KG1 (cell line): ENCODE measurements at regions not wholly inside any gene's neighbourhood (a gene's known extent, or its start where the extent isn't known, plus 50 kb on each side); places are given as distances from the start of the nearest gene placed in this dataset.

Source experiments
- DNase-seq: peaks from one replicate; lab custom pipeline; 2025; lab: John Stamatoyannopoulos, UW

DNA sequence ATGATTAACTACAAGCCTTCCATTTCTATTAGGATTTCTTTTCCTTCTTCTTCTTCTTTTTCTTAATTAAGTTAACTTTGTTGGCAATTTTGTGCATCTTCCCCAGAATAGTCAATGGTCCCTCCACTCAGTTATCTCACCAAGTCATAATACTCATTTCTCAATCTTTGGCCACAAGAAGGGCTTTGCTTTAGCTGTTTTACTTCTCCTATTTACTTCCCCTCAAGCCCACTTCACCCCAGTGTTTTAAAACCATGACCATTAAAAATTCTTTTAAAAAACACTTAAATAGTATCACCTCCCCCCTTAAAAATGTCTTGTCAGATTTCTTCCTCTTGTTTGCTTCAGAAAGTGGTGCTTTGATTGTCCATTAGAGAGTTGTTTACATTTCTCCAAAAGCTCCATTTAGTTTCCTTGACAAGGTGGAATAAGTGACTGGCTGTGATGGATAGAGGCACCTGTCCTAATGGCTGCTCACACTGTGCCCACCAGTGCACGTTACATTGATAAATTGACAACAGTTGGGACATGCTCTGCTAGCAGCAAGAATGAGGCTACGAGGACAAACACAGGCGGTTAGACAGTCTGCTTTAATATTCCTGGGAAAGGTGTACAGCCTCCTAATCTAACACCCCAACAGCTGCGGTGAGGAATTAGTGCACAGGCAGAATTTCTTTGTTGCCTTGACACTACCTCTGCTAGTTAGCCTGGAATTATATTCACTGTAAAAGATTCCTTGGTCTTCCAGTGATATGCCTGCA, 354.7 kb downstream of the LMO4 start:
- DNase-seq: no peak

DNA sequence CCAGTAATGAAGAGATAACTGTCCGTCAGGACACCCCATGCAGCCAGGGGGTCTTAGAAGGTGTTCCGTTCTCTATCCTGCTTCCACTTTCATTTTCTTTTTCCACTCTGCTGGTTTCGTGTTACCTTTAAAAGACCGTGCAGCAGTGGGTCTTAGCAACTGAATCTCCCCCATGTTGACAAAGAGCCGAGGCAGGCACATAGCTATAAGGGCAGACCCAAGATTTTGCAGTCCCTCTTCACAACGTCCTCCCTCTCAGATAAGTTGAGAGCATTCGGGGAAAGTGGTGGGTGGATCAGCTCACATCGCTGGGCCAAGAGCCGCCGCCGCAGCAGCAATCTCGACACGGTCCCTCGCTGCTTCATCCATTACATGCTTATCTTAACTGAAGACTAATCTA, 355.5 kb downstream of the LMO4 start:
- no peak for DNase-seq

DNA sequence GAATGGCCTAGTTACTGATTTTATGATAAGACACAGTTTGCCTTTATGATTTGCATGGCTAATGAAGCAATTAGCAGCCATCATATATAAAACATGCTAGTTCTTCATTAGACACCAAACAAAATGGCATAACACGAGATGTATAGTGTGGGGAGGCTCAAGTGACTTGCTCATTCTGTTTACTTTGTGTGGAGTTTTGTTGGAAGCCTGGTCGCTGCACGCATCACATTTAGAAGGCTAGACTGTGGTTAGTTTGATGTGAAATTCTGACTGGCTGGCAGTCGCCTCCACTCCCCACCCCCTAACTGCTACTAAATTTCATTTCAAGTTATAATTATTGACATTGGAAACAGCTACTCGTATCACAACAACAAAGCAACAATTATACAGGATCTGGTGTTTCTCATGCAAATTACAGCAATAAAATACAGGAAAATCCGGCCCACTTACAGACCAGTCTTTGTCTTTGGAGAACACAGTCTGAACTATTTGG, 356.1 kb downstream of the LMO4 start:
- no peak for DNase-seq

DNA sequence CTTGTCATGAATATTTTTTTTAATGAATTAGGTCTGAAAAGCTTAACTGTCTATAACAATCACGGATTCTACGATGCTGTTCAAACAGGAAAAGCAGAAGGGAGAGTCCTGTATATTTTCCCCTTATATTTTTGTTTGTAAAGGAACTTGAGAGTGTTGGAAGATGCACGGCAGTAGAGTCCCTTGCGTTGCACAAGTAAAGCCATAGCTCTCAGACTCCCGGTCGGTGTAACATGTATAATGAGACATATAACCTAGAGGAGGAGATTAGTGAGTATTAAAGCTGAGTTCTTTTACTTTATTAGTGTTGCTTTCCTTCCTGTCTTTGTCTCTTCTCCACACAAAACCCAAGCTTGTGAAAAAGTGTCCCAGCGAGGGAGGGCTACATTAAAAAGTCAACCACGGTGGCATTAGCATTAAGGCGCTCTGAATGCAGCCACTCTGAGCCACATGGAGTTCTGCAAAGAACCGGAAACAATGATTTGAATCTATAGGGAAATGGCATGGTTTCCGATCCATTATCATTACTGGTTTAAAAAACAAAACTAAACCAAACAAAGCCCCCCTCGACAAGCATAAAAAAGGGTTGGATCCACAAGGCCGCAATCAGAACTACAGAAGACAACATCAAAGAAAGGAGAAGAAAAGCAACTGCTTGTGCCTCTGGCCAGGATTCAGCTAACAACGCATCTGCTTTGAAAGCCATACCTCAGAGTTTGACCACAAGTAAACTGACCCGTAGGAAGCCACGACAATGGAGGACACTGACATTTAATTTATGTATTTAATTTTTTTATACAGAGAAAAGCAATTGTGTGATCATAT, 356.8 kb downstream of the LMO4 start:
- no peak for DNase-seq

DNA sequence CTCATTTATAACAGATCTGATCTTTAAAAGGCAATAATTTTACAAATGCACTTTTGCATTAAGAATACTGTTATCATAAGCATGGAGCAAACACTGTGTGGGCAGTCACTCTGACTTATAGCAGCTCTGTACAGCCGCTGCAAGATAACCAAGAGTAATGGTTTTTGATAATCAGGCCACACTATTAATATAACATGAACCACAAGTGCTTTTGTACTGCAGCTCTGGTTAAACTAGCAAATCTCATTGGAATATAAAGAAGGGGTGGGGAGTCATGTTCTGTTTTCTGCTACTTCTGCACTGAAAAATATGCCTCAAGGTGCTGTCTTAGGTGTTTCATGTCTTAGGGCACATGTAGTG, 357.4 kb downstream of the LMO4 start:
- no peak for DNase-seq

DNA sequence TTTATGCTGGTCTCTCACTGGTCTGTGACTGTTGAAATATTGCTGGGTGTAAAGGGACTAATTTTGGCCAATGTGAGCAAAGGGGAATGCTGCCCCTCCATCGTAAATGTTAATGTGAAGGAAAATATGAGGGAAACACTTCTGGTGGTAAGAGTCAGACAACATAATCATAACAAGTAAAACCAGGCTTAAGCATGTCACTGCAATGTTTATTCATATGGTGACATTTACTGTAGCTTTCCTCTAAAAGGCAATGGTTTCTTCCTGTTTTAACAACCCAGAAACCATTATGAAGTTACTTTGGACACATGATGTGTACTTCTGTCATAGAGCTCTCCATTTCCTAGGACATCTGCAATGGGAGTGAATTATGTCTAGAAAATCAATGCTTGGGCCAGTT, 358.0 kb downstream of the LMO4 start:
- DNase-seq: no peak

DNA sequence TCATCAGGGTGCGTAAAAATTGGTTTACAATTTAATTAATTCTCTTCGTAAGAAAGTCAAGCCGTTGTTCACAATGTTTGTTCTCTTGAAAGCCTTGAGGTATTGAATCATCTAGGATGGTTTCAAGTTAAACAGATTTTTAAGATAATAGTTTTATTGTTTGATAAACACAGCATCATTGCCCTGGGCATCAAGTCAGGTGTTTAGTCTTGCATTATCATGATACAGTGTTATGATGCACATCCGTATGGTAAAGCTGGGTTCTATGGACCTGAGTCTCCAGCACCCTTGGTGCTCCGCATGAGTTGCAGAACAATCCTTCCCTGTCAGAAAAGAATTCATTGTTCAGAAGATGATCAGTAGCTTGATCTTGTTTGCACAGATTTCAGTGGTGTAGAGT, 359.5 kb downstream of the LMO4 start:
- DNase-seq: no peak

DNA sequence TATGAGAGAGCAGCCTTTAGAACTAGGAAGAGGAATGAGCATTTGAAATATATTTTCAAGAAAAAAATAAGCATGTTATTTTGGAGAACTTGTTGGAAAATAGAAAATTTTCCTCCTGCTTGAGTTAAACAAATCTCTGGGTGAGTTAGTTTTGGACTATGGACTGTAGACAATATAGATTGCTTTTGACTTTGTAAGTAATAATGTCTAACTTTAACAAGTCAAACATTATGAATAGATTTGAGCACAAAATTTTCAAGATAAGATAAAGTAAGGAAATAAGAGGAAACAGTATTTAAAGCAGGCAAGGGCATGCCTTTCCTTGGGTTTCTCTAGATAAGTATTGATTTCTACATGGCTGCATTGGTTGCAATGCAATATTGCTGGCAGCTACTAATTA, 360.8 kb downstream of the LMO4 start:
- DNase-seq: no peak

DNA sequence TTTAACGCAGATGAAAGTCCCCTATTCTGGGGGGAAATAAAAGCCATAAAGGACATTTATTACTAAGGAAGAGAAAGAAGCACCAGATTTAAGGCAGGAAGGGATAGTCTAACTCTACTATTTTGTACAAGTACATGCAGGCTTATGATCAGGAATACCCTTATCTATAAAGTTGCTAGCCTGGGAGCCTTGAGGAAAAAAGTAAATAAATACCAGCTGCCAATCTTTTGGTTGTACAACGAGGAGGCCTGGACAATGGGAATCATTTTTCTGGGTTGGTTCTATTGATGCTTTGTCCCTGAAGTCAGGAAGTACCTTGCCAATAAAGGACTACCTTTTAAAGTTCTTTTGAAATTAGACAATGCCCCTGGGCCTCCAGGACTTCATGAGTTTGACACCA, 367.8 kb downstream of the LMO4 start:
- DNase-seq: no peak

DNA sequence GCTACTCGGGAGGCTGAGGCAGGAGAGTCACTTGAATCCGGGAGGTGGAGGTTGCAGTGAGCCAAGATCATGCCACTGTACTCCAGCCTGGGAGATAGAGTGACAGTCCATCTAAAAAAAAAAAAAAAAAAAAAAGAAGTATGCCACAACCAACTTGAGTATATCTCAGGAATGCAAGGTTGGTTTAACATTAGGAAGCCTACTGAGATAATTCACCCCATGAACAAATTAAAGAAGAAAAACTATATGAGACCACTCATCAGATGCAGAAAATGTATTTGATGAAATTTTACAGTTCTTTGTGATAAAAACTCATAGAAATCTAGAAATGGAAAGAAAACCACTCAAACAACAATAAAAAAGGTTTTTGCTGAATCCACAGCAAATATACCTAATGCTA, 373.8 kb downstream of the LMO4 start:
- no peak for DNase-seq

DNA sequence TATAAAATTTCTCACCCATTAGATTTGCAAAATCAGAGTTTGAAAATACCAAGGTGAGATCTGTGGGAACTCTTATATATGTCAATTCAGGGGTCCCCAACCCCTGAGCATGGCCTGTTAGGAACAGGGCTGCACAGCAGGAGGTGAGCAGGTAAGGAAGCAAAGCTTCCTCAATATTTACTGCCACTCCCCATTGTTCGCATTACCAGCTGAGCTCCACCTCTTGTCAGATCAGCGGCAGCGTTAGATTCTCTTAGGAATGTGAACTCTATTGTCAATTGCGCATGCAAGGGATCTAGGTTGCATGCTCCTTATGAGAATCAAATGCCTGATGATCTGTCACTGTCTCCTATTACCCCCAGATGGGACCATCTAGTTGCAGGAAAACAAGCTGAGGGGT, 376.6 kb downstream of the LMO4 start:
- no peak for DNase-seq

DNA sequence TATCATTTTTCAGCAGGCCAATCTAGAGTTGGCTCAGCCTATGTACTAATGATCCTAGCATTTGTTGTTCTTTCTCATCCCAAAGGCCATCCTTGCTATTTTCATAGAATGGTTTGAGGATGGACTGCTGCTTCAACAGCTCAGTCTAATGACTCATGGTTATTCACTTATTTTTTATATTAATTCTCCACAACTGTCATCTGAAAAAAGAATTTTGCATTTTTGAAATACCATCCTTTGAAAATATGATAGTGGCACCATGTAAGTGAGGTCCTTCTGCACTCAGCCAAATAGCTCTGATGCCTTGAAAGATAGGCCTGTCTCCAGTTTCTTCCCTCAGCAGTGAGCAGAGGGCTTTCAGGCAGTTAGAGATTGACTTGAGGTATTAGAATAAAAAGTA, 377.5 kb downstream of the LMO4 start:
- DNase-seq: no peak

DNA sequence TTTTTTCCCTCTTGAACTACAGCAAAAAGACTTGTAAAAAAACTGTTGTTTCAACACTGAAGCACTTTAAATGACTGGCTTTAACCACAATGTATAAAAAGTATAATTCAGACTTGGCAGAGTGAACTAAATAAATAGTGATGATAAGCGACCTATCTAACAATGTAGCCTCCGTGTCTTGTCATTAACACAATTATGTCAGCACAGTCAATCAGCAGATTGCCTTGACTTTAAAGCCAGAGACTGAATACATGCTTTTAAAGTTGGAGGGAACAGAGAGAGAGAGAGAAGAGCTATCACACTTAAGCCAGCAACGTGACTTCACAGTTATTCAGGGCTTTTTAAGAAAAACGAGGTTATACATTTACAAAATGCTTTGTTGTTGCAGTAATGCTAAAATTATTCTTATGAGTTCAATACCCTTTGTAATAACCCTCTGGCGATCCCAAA, 378.1 kb downstream of the LMO4 start:
- DNase-seq: no peak

DNA sequence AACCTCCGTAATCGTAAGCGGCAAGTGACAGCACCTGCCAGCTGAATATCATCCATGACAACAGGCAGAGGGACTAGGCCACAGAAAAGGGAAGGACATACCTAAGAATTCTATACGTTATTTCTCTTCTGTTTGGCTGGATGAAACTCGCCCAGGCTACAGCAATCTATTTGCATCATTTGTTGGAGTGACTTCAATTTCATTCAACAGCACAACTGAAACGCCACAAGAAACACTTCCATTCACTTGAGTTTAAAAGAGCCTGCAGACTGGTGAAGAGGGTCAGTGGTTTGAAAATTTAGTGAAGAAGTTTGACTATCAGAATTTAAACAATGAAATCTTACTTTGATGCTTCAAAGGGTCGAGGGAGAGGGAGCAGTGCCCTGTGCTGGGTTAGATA, 378.7 kb downstream of the LMO4 start:
- no peak for DNase-seq

DNA sequence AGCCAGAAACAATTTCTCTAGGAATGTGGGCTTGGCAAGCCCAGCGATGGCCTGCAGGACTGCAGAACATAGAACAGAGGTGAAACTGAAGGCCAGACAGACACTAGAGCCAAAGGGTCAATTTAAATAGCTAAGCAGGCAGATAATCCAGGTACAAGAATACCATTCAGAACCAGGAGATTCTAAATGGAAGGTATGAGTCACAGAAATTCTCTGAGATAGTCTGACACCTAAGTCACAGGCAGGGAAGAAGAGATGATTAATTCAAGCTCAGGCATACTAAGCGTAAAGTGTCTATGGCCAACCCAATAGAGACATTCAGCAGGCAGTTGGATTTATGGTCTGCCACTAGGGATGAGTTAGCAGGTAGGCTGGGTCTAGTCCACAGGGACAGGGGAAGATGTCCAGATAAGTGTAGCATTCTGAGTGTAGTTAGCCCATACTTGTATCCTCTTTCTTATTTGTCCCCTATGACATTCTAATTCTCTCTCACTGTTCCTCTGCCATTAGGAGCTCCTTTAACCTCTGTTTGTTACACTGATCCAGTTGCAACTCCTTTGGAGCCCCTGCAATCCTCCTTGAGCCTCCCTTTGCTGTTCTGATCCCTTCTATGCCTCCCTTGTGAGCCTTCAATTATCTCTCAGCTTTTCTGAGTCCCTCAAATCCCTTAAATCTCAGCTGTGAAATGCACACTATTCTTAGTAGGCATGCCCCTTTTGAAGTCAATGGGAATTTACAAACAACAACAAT, 383.8 kb downstream of the LMO4 start:
- no peak for DNase-seq

DNA sequence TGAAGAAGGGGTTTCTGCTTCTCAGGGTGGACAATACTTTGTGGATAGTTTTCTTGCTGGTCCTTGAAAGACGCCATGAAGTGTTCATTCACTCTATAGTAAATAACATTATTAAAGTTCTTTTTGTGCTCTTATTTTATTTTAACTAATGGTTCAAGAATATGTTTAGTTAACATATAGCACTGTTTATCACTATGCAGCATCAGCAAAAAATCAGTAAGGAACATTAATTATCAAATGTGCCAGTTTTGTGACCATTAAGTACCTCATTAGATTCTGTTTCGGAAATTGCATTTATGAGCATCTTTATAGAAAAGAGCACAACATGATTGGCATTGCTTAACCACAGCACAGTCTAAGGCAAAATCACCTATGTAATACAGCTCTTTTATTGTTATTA, 385.6 kb downstream of the LMO4 start:
- DNase-seq: no peak

DNA sequence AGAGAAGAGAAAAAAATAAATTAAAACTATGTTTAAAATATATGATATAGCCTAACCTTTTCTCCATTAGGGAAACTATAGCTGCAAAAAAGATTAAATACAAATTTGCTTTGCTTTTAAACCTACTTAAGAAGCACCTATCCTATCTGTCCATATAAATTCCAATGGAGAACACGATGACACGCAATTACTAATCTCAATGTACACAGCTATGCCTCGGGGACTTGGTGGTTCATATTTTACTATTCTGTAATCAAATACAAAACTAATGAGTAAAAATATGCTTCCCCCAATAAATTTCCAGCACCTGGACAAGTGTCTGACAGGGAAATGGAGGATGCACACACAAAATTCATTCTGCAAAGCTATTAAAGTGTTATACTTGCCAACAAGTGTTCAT, 386.4 kb downstream of the LMO4 start:
- DNase-seq: no peak

DNA sequence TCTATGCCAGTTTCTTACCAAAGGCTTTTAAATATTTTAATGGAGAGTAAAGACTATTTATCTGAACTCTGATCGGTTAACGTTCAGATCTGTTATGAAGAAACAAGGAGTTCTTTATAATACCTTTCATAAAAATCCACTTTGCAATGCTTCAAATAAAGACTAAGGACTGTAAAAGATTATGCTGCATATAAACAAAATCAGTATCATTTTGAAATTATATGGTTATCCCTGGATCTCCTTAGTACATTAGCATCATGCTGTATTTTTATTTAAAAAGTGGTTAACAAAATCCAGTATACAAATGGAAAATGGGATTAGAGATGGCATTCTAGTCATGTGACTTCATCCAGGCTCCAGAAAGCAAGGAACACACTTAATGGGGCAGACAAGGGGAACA, 386.8 kb downstream of the LMO4 start:
- no peak for DNase-seq

DNA sequence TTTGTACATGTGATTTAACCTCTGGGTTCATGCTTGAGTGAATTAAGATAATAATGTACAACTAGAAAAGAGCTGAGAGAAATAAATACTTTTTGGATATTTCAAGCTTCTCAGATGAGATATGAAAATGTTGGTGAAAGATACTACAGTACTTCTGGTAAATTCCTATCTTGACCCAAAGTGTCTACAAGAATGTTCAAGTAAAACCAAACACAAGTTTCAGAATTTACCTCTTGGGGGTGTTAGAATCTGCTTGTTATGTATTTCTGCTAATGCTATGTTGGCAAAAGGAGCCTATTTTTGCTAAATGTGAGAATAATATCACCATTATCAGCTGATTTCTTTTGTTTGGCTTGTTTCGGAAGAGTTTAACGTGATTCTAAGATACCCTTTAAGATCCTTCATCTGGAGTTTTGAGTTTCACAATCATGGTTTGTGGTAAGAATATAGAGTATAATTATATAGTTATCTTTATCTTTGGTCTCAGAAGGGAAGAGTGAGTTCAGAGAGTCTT, 388.5 kb downstream of the LMO4 start:
- DNase-seq: no peak

DNA sequence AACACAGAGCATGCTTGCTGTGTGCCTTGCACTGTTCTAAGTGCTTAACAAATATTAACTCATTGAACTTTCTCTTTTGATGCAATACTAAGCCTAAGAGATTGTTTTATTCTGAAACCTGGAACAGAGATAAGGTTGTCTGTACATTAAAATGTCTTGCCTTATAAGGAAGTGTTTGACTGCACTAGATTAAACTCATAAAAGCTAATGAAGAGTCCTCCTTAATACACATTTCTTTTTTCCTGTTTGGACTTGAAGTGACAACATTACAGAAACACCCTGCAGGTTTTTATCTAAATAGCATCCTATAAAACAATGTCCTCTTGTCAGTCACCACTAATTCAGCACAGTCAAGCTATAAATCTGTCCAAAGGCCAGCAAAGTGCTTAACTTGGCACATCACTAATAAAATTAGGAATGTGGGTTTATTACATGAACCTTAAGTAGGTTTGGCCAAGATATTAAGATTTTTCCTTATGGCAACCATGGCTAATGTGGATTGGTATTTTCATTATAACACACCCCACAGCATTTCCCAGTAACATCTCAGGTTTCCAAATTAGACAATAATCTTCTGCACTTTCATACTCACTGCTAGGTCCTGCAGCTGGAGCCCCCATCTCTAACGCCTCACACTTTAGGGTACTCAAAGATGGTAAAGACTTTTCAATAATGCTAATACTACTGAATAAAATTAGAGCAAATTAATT, 389.7 kb downstream of the LMO4 start:
- DNase-seq: no peak

DNA sequence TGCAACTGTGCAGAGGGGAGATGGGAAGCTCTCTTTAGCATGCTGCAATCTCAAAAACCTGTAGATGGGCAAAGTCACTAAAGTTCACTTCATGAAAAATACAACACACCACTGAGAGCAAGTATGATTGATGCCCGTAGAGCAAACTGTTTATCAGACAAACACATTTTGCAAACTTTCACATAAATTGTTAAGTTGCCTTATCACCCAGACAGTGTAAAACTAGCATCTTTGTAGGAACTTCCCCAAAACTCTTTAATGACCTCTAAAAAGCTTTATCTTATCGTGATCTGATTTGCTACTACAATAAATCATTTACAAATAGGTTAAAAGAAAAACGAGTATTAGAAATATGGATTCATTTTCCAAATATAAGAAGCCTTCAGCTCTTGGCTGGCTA, 391.0 kb downstream of the LMO4 start:
- no peak for DNase-seq

DNA sequence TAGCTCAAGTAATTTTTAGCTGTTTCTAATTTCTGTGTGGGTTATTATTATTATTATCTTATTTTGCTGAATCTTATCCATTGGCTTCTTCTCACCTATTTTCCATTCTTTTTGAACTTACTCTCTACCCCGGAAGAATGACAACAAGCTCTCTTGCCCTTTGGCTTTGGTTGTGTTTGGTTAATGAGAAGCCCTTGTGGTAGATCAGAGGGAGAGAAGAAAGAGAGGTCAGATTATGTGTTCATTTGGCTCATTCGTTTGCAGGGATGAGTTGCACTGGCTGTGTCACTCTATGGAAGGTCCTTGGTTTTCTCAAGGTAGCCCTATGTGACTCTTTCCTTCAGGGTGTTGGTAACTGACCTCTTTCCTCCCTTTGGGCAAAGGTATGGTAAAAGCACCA, 391.9 kb downstream of the LMO4 start:
- DNase-seq: no peak
